ENCODE measurements at regions not wholly inside any gene's neighbourhood (a gene's known extent, or its start where the extent isn't known, plus 50 kb on each side); places are given as distances from the start of the nearest gene placed in this dataset.

DNA sequence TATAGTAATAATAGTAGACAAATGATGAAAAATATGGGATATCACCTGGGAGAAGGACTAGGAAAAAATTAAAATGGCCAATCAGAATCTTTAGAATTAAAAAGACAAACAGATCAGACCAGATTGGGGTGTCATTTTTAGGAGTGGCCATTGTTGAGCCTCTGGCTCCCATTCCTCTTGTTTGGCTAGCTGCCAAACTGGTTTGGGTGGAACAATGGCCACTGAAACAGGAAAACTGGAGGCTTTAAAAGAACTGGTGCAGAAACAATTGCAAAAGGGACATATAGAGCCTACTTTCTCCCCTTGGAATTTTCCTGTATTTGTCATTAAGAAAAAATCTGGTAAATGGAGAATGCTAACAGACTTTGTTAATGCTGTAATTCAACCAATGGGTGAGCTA, 294.8 kb upstream of the DKK2 start:
- H3K27ac ChIP-seq (ENCODE audit: low read depth, low read length) = no peak overlapping the region
- Mint-ChIP-seq H3K27me3 (ENCODE audit: insufficient read depth) (no peaks in the 10 kb centered on the region), H3K4me1 (no peaks in the 10 kb centered on the region), H3K9me3 (peaks cover 55% of the 10 kb centered on the region), H3K27ac (no peak overlapping the region), H3K4me3 (no peak overlapping the region), H3K36me3 (ENCODE audit: low read depth) (peaks cover 6% of the 10 kb centered on the region)
- no peaks in the 10 kb centered on the region for H3K27me3 ChIP-seq (ENCODE audit: control insufficient read depth, insufficient read depth, low read length, poor library complexity, severe bottlenecking)
- TF ChIP-seq, protein P1, sequence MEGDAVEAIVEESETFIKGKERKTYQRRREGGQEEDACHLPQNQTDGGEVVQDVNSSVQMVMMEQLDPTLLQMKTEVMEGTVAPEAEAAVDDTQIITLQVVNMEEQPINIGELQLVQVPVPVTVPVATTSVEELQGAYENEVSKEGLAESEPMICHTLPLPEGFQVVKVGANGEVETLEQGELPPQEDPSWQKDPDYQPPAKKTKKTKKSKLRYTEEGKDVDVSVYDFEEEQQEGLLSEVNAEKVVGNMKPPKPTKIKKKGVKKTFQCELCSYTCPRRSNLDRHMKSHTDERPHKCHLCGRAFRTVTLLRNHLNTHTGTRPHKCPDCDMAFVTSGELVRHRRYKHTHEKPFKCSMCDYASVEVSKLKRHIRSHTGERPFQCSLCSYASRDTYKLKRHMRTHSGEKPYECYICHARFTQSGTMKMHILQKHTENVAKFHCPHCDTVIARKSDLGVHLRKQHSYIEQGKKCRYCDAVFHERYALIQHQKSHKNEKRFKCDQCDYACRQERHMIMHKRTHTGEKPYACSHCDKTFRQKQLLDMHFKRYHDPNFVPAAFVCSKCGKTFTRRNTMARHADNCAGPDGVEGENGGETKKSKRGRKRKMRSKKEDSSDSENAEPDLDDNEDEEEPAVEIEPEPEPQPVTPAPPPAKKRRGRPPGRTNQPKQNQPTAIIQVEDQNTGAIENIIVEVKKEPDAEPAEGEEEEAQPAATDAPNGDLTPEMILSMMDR (conservative IDR thresholded peaks at IDR 0.05) = no peak
- peaks cover 44% of the 10 kb centered on the region for H3K9me3 ChIP-seq (ENCODE audit: control insufficient read depth, low read length)
- no peak for DNase-seq
- H3K4me3 ChIP-seq (ENCODE audit: low read length) = no peak overlapping the region
- no peaks in the 10 kb centered on the region for H3K4me1 ChIP-seq (ENCODE audit: control insufficient read depth, insufficient read depth, low read length)
- no peaks in the 10 kb centered on the region for H3K36me3 ChIP-seq (ENCODE audit: control insufficient read depth, insufficient read depth, low read length)
- no peak overlapping the region for H3K9ac ChIP-seq (ENCODE audit: extremely low read depth, low read length, poor library complexity, severe bottlenecking)

GRCh38 chr4:107319386-107319785, 283.3 kb upstream of the DKK2 start:
- peaks cover 2% of the 10 kb centered on the region for H3K4me1 Mint-ChIP-seq
- Histone ChIP-seq H3K9me3 (ENCODE audit: control insufficient read depth, low read length) (no peaks in the 10 kb centered on the region), H3K27me3 (ENCODE audit: control insufficient read depth, insufficient read depth, low read length, poor library complexity, severe bottlenecking) (no peaks in the 10 kb centered on the region), H3K36me3 (ENCODE audit: control insufficient read depth, insufficient read depth, low read length) (no peaks in the 10 kb centered on the region), H3K9ac (ENCODE audit: extremely low read depth, low read length, poor library complexity, severe bottlenecking) (no peak overlapping the region), H3K4me1 (ENCODE audit: control insufficient read depth, insufficient read depth, low read length) (no peaks in the 10 kb centered on the region), H3K27ac (ENCODE audit: low read depth, low read length) (no peak overlapping the region), H3K4me3 (ENCODE audit: low read length) (no peak overlapping the region)
- TF ChIP-seq, protein P1 (conservative IDR thresholded peaks at IDR 0.05) = no peak
- no peaks in the 10 kb centered on the region for H3K36me3 Mint-ChIP-seq (ENCODE audit: low read depth)
- DNase-seq = no peak
- H3K27me3 Mint-ChIP-seq (ENCODE audit: insufficient read depth) = no peaks in the 10 kb centered on the region
- H3K27ac Mint-ChIP-seq = no peak overlapping the region
- no peak overlapping the region for H3K4me3 Mint-ChIP-seq
- peaks cover 6% of the 10 kb centered on the region for H3K9me3 Mint-ChIP-seq
- WGBS, 2 experiments (ENCODE audit: insufficient coverage in 1 of 2, insufficient read length in 1 of 2) = 100% methylated on average over 1 of the region's 1 CpG; no CpG with 5 or more reads in 1 of the 2 experiments

- Mint-ChIP-seq H3K9me3 (peaks cover 6% of the 10 kb centered on the region), H3K36me3 (ENCODE audit: low read depth) (no peaks in the 10 kb centered on the region), H3K27ac (no peak overlapping the region), H3K4me3 (no peak overlapping the region), H3K27me3 (ENCODE audit: insufficient read depth) (no peaks in the 10 kb centered on the region), H3K4me1 (peaks cover 2% of the 10 kb centered on the region)
- Histone ChIP-seq H3K27me3 (ENCODE audit: control insufficient read depth, insufficient read depth, low read length, poor library complexity, severe bottlenecking) (no peaks in the 10 kb centered on the region), H3K9ac (ENCODE audit: extremely low read depth, low read length, poor library complexity, severe bottlenecking) (no peak overlapping the region), H3K4me1 (ENCODE audit: control insufficient read depth, insufficient read depth, low read length) (no peaks in the 10 kb centered on the region), H3K36me3 (ENCODE audit: control insufficient read depth, insufficient read depth, low read length) (no peaks in the 10 kb centered on the region), H3K9me3 (ENCODE audit: control insufficient read depth, low read length) (no peaks in the 10 kb centered on the region), H3K4me3 (ENCODE audit: low read length) (no peak overlapping the region), H3K27ac (ENCODE audit: low read depth, low read length) (no peak overlapping the region)
- TF ChIP-seq, protein P1 (conservative IDR thresholded peaks at IDR 0.05) = no peak
- 63% methylated on average over 1 of the region's 1 CpG; no CpG with 5 or more reads in 1 of the 2 experiments for WGBS, 2 experiments (ENCODE audit: insufficient coverage in 1 of 2, insufficient read length in 1 of 2)
- no peak for DNase-seq
Observed at GRCh38 chr4:107318078-107318477, 282.0 kb upstream of the DKK2 start.

All from endodermal cell (in vitro differentiated cells).